ENCODE measurements at regions not wholly inside any gene's neighbourhood (a gene's known extent, or its start where the extent isn't known, plus 50 kb on each side); places are given as distances from the start of the nearest gene placed in this dataset.

- ChIA-PET CTCF (interaction anchor here (0.6 to 1.0 kb wide), 4 partner anchors 25 to 454 kb away, joined by 3 to 6 read pairs (median 3); no protein-coding TSS in a partner anchor), POLR2A (no interaction called here)
- no peak for DNase-seq (ENCODE audit: low read depth, low spot score)
- no peak overlapping the region for H3K4me2 ChIP-seq (ENCODE audit: insufficient read depth, low read length)
- TF ChIP-seq FOS (IDR thresholded peaks at IDR 0.05; ENCODE audit: borderline replicate concordance, insufficient read depth, low read length) (no peak), MYC (IDR thresholded peaks at IDR 0.05; ENCODE audit: low read depth, low read length) (no peak), POLR2AphosphoS5 (IDR thresholded peaks at IDR 0.05; ENCODE audit: insufficient read depth, low read depth, low read length) (no peak), EZH2 (IDR thresholded peaks at IDR 0.05; ENCODE audit: borderline replicate concordance, low read depth, low read length, severe bottlenecking) (no peak), JUN (IDR thresholded peaks at IDR 0.05; ENCODE audit: borderline replicate concordance, insufficient read depth, insufficient read length, low read depth) (no peak), POLR2A (IDR thresholded peaks at IDR 0.05; ENCODE audit: low read depth, low read length) (no peak), MAX (IDR thresholded peaks at IDR 0.05; ENCODE audit: insufficient read depth, insufficient read length) (no peak), GATA2 (IDR thresholded peaks at IDR 0.05; ENCODE audit: insufficient read depth, insufficient read length, low read depth, low read length) (no peak), CTCF (IDR thresholded peaks at IDR 0.05; ENCODE audit: extremely low read depth in 1 of 2, insufficient read depth in 1 of 2, low read depth in 1 of 2, low read length in 2 of 2) (no peak)
- peaks cover 0 to 5% of the 10 kb centered on the region in 2 experiments for H3K27me3 ChIP-seq (ENCODE audit: control insufficient read depth in 2 of 2, insufficient read depth in 2 of 2, low read length in 2 of 2)
- no peaks in the 10 kb centered on the region for H3K79me2 ChIP-seq (ENCODE audit: control insufficient read depth, insufficient read depth, low read length)
- H3K9me3 ChIP-seq (replicated peaks; ENCODE audit: control insufficient read depth, insufficient read depth, low read length) = no peaks in the 10 kb centered on the region
- no peak overlapping the region for H2AFZ ChIP-seq (ENCODE audit: low read depth, low read length)
- H3K4me3 ChIP-seq (replicated peaks in 1 of 3; ENCODE audit: insufficient read depth in 1 of 3, low read depth in 1 of 3, low read length in 3 of 3) = no peak overlapping the region
- no peak for FAIRE-seq
- no peaks in the 10 kb centered on the region for H3K4me1 ChIP-seq (ENCODE audit: control insufficient read depth, extremely low read depth, insufficient read depth, low read length)
- intact Hi-C loops (cut with micrococcal nuclease) = loop anchor here (5.0 kb wide), 1 partner anchor 87 kb away; no protein-coding TSS in a partner anchor
- BruUV-seq (replicated peaks) = no TSS peak
- dilution Hi-C loops (cut with MboI; ENCODE audit: extremely low pct_ligation_motif_present, low sequenced_read_pairs) = no loop called here
- H3K9ac ChIP-seq (replicated peaks; ENCODE audit: extremely low read depth, insufficient read depth, low read length) = no peak overlapping the region
- H3K36me3 ChIP-seq (ENCODE audit: control insufficient read depth in 2 of 2, extremely low read depth in 1 of 2, insufficient read depth in 2 of 2, low read length in 2 of 2) = no peaks in the 10 kb centered on the region
- no peak overlapping the region for H3K27ac ChIP-seq (ENCODE audit: insufficient read depth, low read depth, low read length)
- no peaks in the 10 kb centered on the region for H3K9me1 ChIP-seq (replicated peaks; ENCODE audit: control insufficient read depth, extremely low read depth, insufficient read depth, low read length)
- H4K20me1 ChIP-seq (replicated peaks; ENCODE audit: control insufficient read depth, extremely low read depth, insufficient read depth, low read length) = no peaks in the 10 kb centered on the region
Measured at GRCh38 chr6:6784514-6785162, 196.1 kb downstream of the LY86 start.
